Activated CD8-positive, alpha-beta memory T cell treated with anti-CD3 and anti-CD28 coated beads, Interleukin-2, amount 10 ng/mL, durations not matched to agents 7 days and 5 days (primary cell): ENCODE measurements at regions not wholly inside any gene's neighbourhood (a gene's known extent, or its start where the extent isn't known, plus 50 kb on each side); places are given as distances from the start of the nearest gene placed in this dataset.

Source experiments
- ATAC-seq: fragments of 150-1000 bp; cut with Tn5 transposase; one replicate; pipeline ENCODE4 v1.10.0; 2021; ENCODE audit warnings: moderate library complexity
- CTCF ChIA-PET: fragments of 350-600 bp; sonication (Branson Sonifier 250); formaldehyde crosslinking; loops from one replicate; lab custom pipeline; 2021; ENCODE audit warnings: antibody characterized with exemption; lab: Charles Lee
- DNase-seq: peaks from one replicate; pipeline ENCODE4 v3.0.0-alpha.2; 2020
- H3K27ac Mint-ChIP-seq: one replicate; pipeline ENCODE4 v1.8.0; 2021; ENCODE audit warnings: mild to moderate bottlenecking, mixed read lengths
- H3K27me3 Mint-ChIP-seq: one replicate; pipeline ENCODE4 v1.8.0; 2021; ENCODE audit warnings: mixed read lengths
- H3K36me3 Mint-ChIP-seq: one replicate; pipeline ENCODE4 v1.8.0; 2021; ENCODE audit warnings: mild to moderate bottlenecking, mixed read lengths
- H3K4me1 Mint-ChIP-seq: one replicate; pipeline ENCODE4 v1.8.0; 2021; ENCODE audit warnings: mixed read lengths
- H3K4me3 Mint-ChIP-seq: one replicate; pipeline ENCODE4 v1.8.0; 2021; ENCODE audit warnings: mild to moderate bottlenecking, moderate library complexity, mixed read lengths
- H3K9me3 Mint-ChIP-seq: one replicate; pipeline ENCODE4 v1.8.0; 2022; ENCODE audit warnings: low read depth, mixed read lengths

DNA sequence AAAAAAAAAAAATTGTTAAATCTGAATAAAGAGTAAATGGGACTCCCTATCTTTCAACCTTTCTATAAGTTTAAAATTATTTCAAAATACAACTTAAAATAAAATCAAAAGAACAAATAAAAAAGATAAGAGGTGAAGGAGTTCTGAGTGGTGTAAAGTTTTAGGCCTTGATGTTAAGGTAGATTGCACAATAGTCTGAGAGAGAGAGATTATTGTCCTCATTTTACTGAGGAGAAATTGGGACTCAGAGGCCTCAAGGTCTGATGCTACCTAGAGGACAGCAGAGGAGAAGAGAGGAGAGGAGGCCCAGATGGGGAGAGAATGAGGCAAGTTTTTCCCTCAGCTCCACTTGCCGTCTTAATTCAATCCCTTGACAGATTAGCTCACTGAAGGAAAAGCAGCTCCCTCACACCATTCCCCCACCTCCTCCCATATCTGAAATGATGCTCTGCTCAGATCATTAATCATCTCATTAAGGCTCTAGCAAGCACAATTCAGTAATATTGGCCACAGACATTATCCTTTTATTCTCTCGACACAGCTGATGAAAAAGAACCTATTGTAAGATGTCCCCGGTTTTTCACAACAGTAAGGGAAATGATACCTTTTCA, 106.3 kb upstream of the PTPN13 start:
- no peak for ATAC-seq
- CTCF ChIA-PET: interaction anchor here (1.3 to 1.5 kb wide), 2 partner anchors 8 to 11 kb away, joined by 3 to 4 read pairs; no protein-coding TSS in a partner anchor
- H3K27me3 Mint-ChIP-seq: peaks cover 7% of the 10 kb centered on the region
- peaks cover 2% of the 10 kb centered on the region for H3K4me1 Mint-ChIP-seq
- H3K9me3 Mint-ChIP-seq: no peaks in the 10 kb centered on the region
- no peak overlapping the region for H3K27ac Mint-ChIP-seq
- no peak overlapping the region for H3K4me3 Mint-ChIP-seq
- DNase-seq: no peak
- no peaks in the 10 kb centered on the region for H3K36me3 Mint-ChIP-seq

GRCh38 chr4:86493460-86493859, 100.7 kb upstream of the PTPN13 start:
- H3K4me3 Mint-ChIP-seq: no peak overlapping the region
- DNase-seq (no peak), ATAC-seq (no peak)
- H3K9me3 Mint-ChIP-seq: no peaks in the 10 kb centered on the region
- H3K4me1 Mint-ChIP-seq: peaks cover 13% of the 10 kb centered on the region
- H3K36me3 Mint-ChIP-seq: no peaks in the 10 kb centered on the region
- CTCF ChIA-PET: no interaction called here
- H3K27me3 Mint-ChIP-seq: no peaks in the 10 kb centered on the region
- no peak overlapping the region for H3K27ac Mint-ChIP-seq

DNA sequence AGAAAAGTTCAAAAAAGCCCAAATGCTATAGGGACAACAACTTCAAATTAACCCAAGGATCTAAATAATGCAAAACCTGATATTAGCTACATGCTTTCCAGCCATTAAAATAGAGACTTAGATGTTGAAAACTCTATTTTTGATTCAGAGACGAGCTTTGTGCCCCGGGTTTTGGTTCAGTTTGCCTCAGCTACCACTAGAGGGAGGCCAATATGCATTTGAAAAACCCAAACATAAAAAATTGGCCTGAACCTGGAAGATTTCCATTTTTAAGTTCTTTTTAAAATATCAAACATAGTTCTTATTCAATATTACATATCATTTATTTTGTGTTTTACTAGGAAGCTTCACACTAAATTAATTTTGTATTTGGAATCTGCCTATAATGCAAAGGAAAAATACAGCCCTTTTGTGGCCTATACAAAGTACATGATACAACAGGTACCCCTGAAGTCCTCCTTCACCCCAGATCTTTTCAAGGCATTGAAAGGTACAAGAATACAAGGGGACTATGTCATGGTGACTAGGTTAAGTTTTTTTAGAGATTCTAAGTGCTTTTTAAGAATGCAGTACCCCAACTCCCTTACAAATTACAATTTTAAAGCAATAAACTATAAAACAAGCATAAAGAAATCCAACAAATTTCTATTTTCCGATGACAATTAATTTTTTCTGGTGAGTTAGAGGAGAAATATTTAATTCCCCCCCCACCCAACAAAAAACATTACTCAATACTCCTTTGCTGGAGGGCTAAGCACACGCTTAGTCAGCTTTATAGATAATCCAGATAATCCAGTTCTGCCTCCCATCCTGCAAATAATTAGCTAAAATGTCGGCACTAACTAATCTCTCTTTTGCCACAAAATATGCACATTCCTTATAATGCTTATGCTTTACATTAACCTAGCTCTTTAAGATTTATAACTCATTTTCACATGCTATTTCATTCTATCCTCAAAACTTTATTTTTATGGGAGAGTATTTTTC, 97.7 kb upstream of the PTPN13 start:
- Mint-ChIP-seq H3K4me3 (no peak overlapping the region), H3K27ac (no peak overlapping the region), H3K4me1 (peaks cover 13% of the 10 kb centered on the region), H3K9me3 (no peaks in the 10 kb centered on the region), H3K36me3 (no peaks in the 10 kb centered on the region), H3K27me3 (peaks cover 11% of the 10 kb centered on the region)
- CTCF ChIA-PET: interaction anchor here (0.7 to 2.9 kb wide), 14 partner anchors 9 to 739 kb away, joined by 3 to 12 read pairs (median 5); partner anchors contain the start of gene C4orf36
- DNase-seq (peak; percentile 42), ATAC-seq (no peak)

GRCh38 chr4:86497131-86497530, 97.0 kb upstream of the PTPN13 start:
- ATAC-seq: no peak
- no peak overlapping the region for H3K4me3 Mint-ChIP-seq
- no peaks in the 10 kb centered on the region for H3K36me3 Mint-ChIP-seq
- no peaks in the 10 kb centered on the region for H3K9me3 Mint-ChIP-seq
- peaks cover 13% of the 10 kb centered on the region for H3K4me1 Mint-ChIP-seq
- CTCF ChIA-PET: interaction anchor here (1.1 to 2.9 kb wide), 8 partner anchors 9 to 398 kb away, joined by 3 to 12 read pairs (median 5); partner anchors contain the start of gene C4orf36
- H3K27me3 Mint-ChIP-seq: peaks cover 15% of the 10 kb centered on the region
- H3K27ac Mint-ChIP-seq: no peak overlapping the region
- no peak for DNase-seq

GRCh38 chr4:86497980-86498862, 95.9 kb upstream of the PTPN13 start:
- DNase-seq (no peak), ATAC-seq (peak; percentile 71)
- H3K9me3 Mint-ChIP-seq: no peaks in the 10 kb centered on the region
- H3K4me1 Mint-ChIP-seq: peaks cover 12% of the 10 kb centered on the region
- H3K27me3 Mint-ChIP-seq: peaks cover 24% of the 10 kb centered on the region
- no peak overlapping the region for H3K27ac Mint-ChIP-seq
- H3K36me3 Mint-ChIP-seq: no peaks in the 10 kb centered on the region
- no peak overlapping the region for H3K4me3 Mint-ChIP-seq
- CTCF ChIA-PET: interaction anchor here (0.8 to 3.0 kb wide), 21 partner anchors 8 to 424 kb away, joined by 3 to 12 read pairs (median 4); partner anchors contain the start of gene C4orf36

GRCh38 chr4:86498863-86499166, 95.3 kb upstream of the PTPN13 start:
- H3K27ac Mint-ChIP-seq: no peak overlapping the region
- CTCF ChIA-PET: interaction anchor here (0.8 to 3.0 kb wide), 17 partner anchors 9 to 420 kb away, joined by 3 to 12 read pairs (median 4); no protein-coding TSS in a partner anchor
- peaks cover 29% of the 10 kb centered on the region for H3K27me3 Mint-ChIP-seq
- no peak for DNase-seq
- H3K9me3 Mint-ChIP-seq: no peaks in the 10 kb centered on the region
- no peaks in the 10 kb centered on the region for H3K36me3 Mint-ChIP-seq
- no peak overlapping the region for H3K4me3 Mint-ChIP-seq
- H3K4me1 Mint-ChIP-seq: peaks cover 7% of the 10 kb centered on the region
- ATAC-seq: no peak

DNA sequence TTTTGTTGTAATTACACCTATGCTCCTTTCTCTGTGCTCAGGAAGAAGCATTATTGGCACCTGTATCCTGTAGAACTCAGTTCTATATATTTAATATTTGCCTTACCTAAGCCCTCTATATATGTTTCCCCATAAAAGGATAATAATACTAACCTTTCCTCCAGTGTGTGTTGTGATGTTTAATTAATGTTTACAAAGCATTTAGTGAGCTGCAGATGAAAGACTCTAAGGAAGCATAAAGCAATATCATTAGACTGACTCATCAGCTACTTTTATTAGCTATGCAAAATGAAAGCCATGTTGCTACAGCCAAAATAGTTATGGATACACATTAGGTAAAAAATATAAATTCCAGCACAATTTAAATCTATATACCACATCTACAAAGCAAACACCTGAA, 93.6 kb upstream of the PTPN13 start:
- Mint-ChIP-seq H3K4me3 (no peak overlapping the region), H3K27ac (no peak overlapping the region)

DNA sequence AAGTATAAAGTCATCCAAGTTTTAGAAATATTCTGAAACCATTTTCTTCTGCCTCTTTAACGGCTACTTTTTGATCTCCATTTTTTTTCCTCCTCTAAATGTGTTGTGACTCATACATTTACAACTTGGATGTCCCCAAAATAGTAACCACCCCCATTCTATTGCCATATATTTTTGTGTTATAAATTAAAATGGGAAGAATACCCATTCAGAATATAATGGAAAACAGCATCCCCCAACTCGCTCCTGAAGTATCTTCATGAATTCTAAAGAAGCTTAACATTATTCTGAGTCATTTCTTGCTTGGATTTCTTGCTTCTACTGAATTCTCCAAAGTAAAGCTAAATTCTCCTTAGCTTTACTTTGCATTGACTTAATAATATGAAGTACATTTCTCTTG, 92.0 kb upstream of the PTPN13 start:
- no peak overlapping the region for H3K27ac Mint-ChIP-seq
- no peak for ATAC-seq
- no peaks in the 10 kb centered on the region for H3K9me3 Mint-ChIP-seq
- no peak overlapping the region for H3K4me3 Mint-ChIP-seq
- no peaks in the 10 kb centered on the region for H3K4me1 Mint-ChIP-seq
- CTCF ChIA-PET: interaction anchor here (1.8 kb wide), 1 partner anchor 11 kb away, joined by 6 read pairs; no protein-coding TSS in a partner anchor
- no peak for DNase-seq
- H3K27me3 Mint-ChIP-seq: peaks cover 38% of the 10 kb centered on the region
- no peaks in the 10 kb centered on the region for H3K36me3 Mint-ChIP-seq

More for the DNA sequence above, 93.6 kb upstream of the PTPN13 start:
- H3K27me3 Mint-ChIP-seq: peaks cover 34% of the 10 kb centered on the region
- CTCF ChIA-PET: interaction anchor here (0.5 to 3.0 kb wide), 3 partner anchors 12 to 397 kb away, joined by 3 to 11 read pairs (median 3); no protein-coding TSS in a partner anchor
- H3K36me3 Mint-ChIP-seq: no peaks in the 10 kb centered on the region
- no peaks in the 10 kb centered on the region for H3K4me1 Mint-ChIP-seq
- ATAC-seq (no peak), DNase-seq (no peak)
- H3K9me3 Mint-ChIP-seq: no peaks in the 10 kb centered on the region

DNA sequence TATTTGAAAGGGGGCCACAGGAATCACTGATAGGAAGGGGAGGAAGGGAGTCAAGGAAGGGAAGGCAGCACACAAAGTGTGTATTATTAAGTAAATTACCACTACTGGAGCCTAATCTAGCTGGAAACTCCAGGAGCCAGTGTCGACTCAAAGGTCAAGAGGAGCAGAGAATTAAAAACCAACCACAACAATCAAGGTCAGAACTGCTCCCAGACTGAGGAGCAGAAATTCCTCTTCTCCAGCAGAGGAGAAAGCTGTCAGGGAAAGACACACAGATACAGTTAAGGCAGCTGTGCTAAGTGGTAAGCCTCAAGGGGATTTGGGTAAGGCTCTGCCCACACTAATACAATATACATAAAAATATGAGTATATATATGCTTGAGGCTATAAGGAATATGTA, 87.5 kb upstream of the PTPN13 start:
- Mint-ChIP-seq H3K27ac (no peak overlapping the region), H3K36me3 (no peaks in the 10 kb centered on the region), H3K4me1 (no peaks in the 10 kb centered on the region), H3K27me3 (peaks cover 27% of the 10 kb centered on the region), H3K9me3 (no peaks in the 10 kb centered on the region), H3K4me3 (no peak overlapping the region)
- ATAC-seq: no peak
- no peak for DNase-seq
- CTCF ChIA-PET: interaction anchor here (1.7 kb wide), 1 partner anchor 10 kb away, joined by 12 read pairs; no protein-coding TSS in a partner anchor

GRCh38 chr4:86508436-86508835, 85.7 kb upstream of the PTPN13 start:
- Mint-ChIP-seq H3K4me3 (no peak overlapping the region), H3K27me3 (peaks cover 18% of the 10 kb centered on the region), H3K9me3 (no peaks in the 10 kb centered on the region), H3K4me1 (no peaks in the 10 kb centered on the region), H3K27ac (no peak overlapping the region), H3K36me3 (no peaks in the 10 kb centered on the region)
- CTCF ChIA-PET: interaction anchor here (1.2 to 2.9 kb wide), 2 partner anchors 9 to 15 kb away, joined by 3 to 11 read pairs; no protein-coding TSS in a partner anchor
- DNase-seq (no peak), ATAC-seq (no peak)

DNA sequence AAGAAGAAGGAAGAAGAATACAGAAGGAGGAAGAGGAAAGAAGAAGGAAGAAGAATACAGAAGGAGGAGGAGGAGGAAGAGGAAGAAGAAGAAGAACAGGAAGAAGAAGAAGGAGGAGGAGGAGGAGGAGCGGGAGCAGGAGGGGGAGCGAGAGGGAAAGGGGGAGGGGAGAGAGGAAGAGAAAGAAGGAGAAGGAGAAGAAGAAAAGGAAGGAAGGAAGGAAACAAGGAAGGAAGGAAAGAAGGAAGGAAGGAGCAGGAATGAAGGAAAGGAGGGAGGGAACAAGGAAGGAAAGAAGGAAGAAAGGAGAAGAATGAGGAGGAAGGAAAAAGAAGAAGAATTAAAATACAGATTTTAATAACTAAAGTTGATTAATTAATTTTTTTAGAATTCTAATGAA, 82.5 kb upstream of the PTPN13 start:
- H3K27me3 Mint-ChIP-seq: peaks cover 14% of the 10 kb centered on the region
- CTCF ChIA-PET: interaction anchor here (1.3 to 1.5 kb wide), 2 partner anchors 11 kb away, joined by 3 read pairs; no protein-coding TSS in a partner anchor

GRCh38 chr4:86512631-86513030, 81.5 kb upstream of the PTPN13 start:
- Mint-ChIP-seq H3K36me3 (no peaks in the 10 kb centered on the region), H3K9me3 (no peaks in the 10 kb centered on the region), H3K4me1 (no peaks in the 10 kb centered on the region), H3K27me3 (peaks cover 14% of the 10 kb centered on the region), H3K27ac (no peak overlapping the region), H3K4me3 (no peak overlapping the region)
- CTCF ChIA-PET: interaction anchor here (1.1 to 1.5 kb wide), 2 partner anchors 12 to 14 kb away, joined by 3 to 4 read pairs; no protein-coding TSS in a partner anchor
- ATAC-seq: no peak
- no peak for DNase-seq

More for the DNA sequence above, 82.5 kb upstream of the PTPN13 start:
- DNase-seq (no peak), ATAC-seq (no peak)
- Mint-ChIP-seq H3K4me3 (no peak overlapping the region), H3K4me1 (no peaks in the 10 kb centered on the region), H3K9me3 (no peaks in the 10 kb centered on the region), H3K36me3 (no peaks in the 10 kb centered on the region), H3K27ac (no peak overlapping the region)
